Neural crest cell (in vitro differentiated cells): ENCODE measurements at regions not wholly inside any gene's neighbourhood (a gene's known extent, or its start where the extent isn't known, plus 50 kb on each side); places are given as distances from the start of the nearest gene placed in this dataset.

Experiments
- DNase-seq: peaks from one replicate; pipeline ENCODE4 v3.0.0; 2021; ENCODE audit warnings: low read depth, mixed read lengths, low spot score
- H3K27ac Mint-ChIP-seq: one replicate; pipeline ENCODE4 v1.8.0; 2021; ENCODE audit warnings: mild to moderate bottlenecking, mixed read lengths; ENCODE audit not compliant: unreplicated experiment
- H3K27me3 Mint-ChIP-seq: 2 replicates; pipeline ENCODE4 v1.8.0; 2021; ENCODE audit warnings: low read depth, mild to moderate bottlenecking, mixed read lengths
- H3K36me3 Mint-ChIP-seq: 2 replicates; pipeline ENCODE4 v1.8.0; 2021; ENCODE audit warnings: low read depth, mild to moderate bottlenecking, mixed read lengths
- H3K4me1 Mint-ChIP-seq: 2 replicates; pipeline ENCODE4 v1.8.0; 2021; ENCODE audit warnings: mixed read lengths
- H3K4me3 Mint-ChIP-seq: one replicate; pipeline ENCODE4 v1.8.0; 2021; ENCODE audit warnings: mild to moderate bottlenecking, mixed read lengths
- H3K9me3 Mint-ChIP-seq: 2 replicates; pipeline ENCODE4 v1.8.0; 2021; ENCODE audit warnings: mixed read lengths
- TF ChIP-seq, protein P1 (sequence below): fragments of 200-600 bp; sonication (generic); conservative IDR thresholded peaks from 2 replicates; pipeline ENCODE4 v1.5.0; 2021; ENCODE audit warnings: antibody characterized with exemption, mild to moderate bottlenecking

DNA sequence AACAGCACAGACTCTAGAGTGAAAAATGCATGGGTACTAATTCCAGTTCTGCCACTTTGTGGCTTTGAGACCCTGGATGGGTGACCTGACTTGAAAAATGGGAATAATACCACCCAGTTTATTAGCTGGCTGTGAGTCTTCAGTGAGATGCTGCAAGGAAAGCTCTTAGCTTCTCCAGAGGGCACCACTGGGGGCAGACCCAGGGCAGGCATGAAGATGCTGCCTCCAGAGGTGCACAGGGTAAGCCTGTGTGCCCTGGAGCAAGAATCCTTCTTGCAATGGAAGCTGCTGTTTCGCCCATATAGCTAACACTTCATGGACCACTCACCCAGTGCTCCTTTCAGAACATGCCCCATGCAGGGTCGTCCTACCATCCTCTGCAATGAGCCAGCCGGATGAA, 75.7 kb downstream of the C5orf15 start:
- TF ChIP-seq, protein P1, sequence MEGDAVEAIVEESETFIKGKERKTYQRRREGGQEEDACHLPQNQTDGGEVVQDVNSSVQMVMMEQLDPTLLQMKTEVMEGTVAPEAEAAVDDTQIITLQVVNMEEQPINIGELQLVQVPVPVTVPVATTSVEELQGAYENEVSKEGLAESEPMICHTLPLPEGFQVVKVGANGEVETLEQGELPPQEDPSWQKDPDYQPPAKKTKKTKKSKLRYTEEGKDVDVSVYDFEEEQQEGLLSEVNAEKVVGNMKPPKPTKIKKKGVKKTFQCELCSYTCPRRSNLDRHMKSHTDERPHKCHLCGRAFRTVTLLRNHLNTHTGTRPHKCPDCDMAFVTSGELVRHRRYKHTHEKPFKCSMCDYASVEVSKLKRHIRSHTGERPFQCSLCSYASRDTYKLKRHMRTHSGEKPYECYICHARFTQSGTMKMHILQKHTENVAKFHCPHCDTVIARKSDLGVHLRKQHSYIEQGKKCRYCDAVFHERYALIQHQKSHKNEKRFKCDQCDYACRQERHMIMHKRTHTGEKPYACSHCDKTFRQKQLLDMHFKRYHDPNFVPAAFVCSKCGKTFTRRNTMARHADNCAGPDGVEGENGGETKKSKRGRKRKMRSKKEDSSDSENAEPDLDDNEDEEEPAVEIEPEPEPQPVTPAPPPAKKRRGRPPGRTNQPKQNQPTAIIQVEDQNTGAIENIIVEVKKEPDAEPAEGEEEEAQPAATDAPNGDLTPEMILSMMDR = no peak
- DNase-seq = no peak
- Mint-ChIP-seq H3K27me3 (no peaks in the 10 kb centered on the region), H3K9me3 (no peaks in the 10 kb centered on the region), H3K36me3 (no peaks in the 10 kb centered on the region), H3K27ac (no peak overlapping the region), H3K4me1 (peaks cover 6% of the 10 kb centered on the region), H3K4me3 (no peak overlapping the region)

DNA sequence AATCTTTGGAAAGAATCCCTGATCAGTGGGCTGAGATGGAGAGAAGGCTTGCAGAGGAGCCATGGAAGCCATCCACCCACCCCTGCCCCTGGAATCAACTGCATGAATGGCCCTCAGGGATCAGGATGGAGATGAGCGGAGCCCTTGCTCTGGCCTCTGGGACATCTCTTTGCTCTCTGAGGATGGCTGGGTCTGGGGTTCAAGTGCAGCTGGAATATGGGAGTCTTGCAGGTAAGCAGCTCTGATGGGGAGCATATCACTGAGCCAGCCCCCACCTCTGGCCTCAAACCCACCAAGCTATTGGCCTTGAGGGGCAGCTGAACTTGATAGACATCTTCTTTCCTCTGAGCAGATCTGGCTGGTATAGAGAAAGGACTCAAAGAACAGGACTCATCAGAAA, 76.1 kb downstream of the C5orf15 start:
- peaks cover 6% of the 10 kb centered on the region for H3K4me1 Mint-ChIP-seq
- no peak overlapping the region for H3K4me3 Mint-ChIP-seq
- no peak for DNase-seq
- no peaks in the 10 kb centered on the region for H3K9me3 Mint-ChIP-seq
- no peaks in the 10 kb centered on the region for H3K27me3 Mint-ChIP-seq
- no peaks in the 10 kb centered on the region for H3K36me3 Mint-ChIP-seq
- no peak overlapping the region for H3K27ac Mint-ChIP-seq
- TF ChIP-seq, protein P1 = no peak

DNA sequence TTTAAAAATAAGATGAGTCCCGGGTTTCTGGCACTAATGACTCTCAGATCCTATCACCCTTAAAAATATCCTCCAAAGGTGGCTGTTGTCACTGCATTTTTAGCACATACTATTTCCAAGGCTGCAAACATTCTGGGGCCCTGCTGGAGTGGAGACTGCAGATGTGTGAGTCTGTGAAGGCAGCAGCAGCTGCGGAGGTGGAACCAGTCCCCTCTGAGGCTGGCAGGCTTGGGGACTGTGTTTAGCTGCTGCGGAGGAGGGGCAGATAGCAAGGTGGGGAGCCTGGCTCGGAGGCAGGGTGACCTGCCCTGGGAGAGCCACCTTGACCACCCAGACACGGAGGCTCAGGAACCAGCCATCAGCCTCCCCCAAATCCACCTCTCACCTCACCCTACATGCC, 77.0 kb downstream of the C5orf15 start:
- no peak for DNase-seq
- Mint-ChIP-seq H3K27ac (no peak overlapping the region), H3K36me3 (no peaks in the 10 kb centered on the region), H3K27me3 (no peaks in the 10 kb centered on the region), H3K4me3 (no peak overlapping the region), H3K9me3 (no peaks in the 10 kb centered on the region), H3K4me1 (peaks cover 6% of the 10 kb centered on the region)
- TF ChIP-seq, protein P1 = no peak

DNA sequence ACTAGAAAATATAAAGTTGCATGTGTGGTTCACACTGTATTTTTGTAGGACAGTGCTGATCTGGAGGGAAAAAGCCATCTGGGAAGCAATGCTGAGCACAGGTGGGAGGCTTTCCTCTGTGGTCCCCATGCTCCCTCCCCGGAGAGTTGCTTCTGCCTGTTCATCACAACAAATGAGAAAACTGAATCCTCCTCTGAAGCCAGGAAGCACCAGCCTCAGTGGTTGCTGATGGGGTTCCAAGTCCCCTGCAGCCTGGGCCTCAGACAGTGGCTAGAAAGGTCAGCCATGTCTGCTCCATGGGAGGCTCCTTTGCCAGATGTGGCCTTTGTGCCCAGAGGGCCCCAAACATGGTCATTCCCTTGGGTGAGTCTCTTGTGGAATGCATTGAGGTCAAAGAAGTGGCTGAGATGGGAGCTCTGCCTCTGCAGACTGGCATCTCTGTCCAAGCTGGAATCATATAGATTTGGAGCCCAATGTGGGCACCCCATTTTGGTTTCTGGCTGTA, 77.6 kb downstream of the C5orf15 start:
- TF ChIP-seq, protein P1 = no peak
- H3K27me3 Mint-ChIP-seq = no peaks in the 10 kb centered on the region
- no peak for DNase-seq
- no peak overlapping the region for H3K27ac Mint-ChIP-seq
- no peaks in the 10 kb centered on the region for H3K36me3 Mint-ChIP-seq
- H3K4me1 Mint-ChIP-seq = peaks cover 12% of the 10 kb centered on the region
- peaks cover 4% of the 10 kb centered on the region for H3K9me3 Mint-ChIP-seq
- no peak overlapping the region for H3K4me3 Mint-ChIP-seq

DNA sequence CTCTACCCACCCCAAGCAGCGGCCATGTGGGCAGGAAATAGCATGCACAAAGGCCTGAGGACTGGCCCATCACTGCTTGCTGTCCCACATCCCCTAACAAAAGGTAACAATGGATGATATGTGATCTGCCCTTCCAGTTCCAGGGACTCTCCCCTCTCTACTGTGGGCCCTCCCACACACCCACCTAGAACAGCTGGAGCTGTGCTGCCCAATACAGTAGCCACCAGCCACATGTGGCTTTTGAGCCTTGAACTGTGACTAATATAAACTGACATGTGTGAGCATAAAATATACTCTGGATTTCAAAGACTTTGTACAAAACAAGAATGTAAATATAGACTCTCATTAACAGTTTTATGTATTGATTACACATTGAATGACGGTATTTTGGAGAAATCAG, 78.1 kb downstream of the C5orf15 start:
- Mint-ChIP-seq H3K9me3 (peaks cover 4% of the 10 kb centered on the region), H3K4me1 (peaks cover 12% of the 10 kb centered on the region), H3K27me3 (no peaks in the 10 kb centered on the region), H3K27ac (no peak overlapping the region), H3K36me3 (no peaks in the 10 kb centered on the region), H3K4me3 (no peak overlapping the region)
- no peak for DNase-seq
- TF ChIP-seq, protein P1 = no peak
